ENCODE measurements at regions not wholly inside any gene's neighbourhood (a gene's known extent, or its start where the extent isn't known, plus 50 kb on each side); places are given as distances from the start of the nearest gene placed in this dataset.

DNA sequence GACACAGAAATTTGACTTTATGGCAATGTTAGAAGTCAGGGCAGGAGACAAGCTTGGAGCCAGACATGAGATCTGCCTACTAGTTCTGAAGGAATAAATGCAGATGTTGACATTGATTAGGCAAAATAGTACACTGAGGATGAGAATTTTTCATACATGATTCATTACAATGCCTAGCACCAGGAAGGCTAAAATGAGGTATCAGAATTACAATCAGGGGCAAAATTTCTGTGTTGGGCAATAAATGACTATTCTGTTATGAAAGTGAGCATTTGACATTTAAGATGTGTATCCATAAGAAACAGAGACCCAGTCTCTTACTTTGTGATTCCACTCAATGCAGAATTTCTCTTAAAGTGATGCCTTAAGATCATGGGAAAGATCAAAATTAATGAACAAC lies 92.4 kb upstream of the CDH10 start:
- Histone ChIP-seq H3K27ac (ENCODE audit: low read depth, low read length) (no peak overlapping the region), H3K79me1 (ENCODE audit: low read depth, low read length) (no peaks in the 10 kb centered on the region), H2AK5ac (ENCODE audit: low read depth, low read length) (no peak overlapping the region), H3K14ac (ENCODE audit: insufficient read length) (no peak overlapping the region), H3K4me1 (replicated peaks in 1 of 4; ENCODE audit: control insufficient read depth in 3 of 4, insufficient read depth in 4 of 4, low read length in 3 of 4) (no peaks in the 10 kb centered on the region), H3K23ac (ENCODE audit: insufficient read length) (no peak overlapping the region), H2AFZ (ENCODE audit: low read length) (no peak overlapping the region), H2BK5ac (ENCODE audit: low read depth, low read length) (no peak overlapping the region), H3K36me3 (ENCODE audit: control insufficient read depth in 2 of 4, insufficient read depth in 4 of 4, low read length in 3 of 4) (no peaks in the 10 kb centered on the region), H3K9me3 (ENCODE audit: insufficient read depth in 2 of 2, low read depth in 1 of 2, low read length in 1 of 2) (no peaks in the 10 kb centered on the region), H2BK12ac (ENCODE audit: low read depth, low read length) (no peak overlapping the region), H2BK120ac (replicated peaks; ENCODE audit: low read depth, low read length) (no peak overlapping the region), H3K9ac (replicated peaks in 1 of 4; ENCODE audit: extremely low read depth in 1 of 4, low read depth in 3 of 4, low read length in 3 of 4) (no peak overlapping the region), H4K5ac (ENCODE audit: insufficient read length, low read depth, low read length) (no peak overlapping the region), H3K27me3 (replicated peaks in 1 of 4; ENCODE audit: control insufficient read depth in 3 of 4, extremely low read depth in 1 of 4, insufficient read depth in 3 of 4, low read length in 3 of 4) (no peaks in the 10 kb centered on the region), H2BK20ac (ENCODE audit: low read length) (no peak overlapping the region), H4K91ac (replicated peaks; ENCODE audit: insufficient read length, low read length) (no peak overlapping the region), H4K20me1 (replicated peaks in 1 of 2; ENCODE audit: control insufficient read depth in 1 of 2, insufficient read depth in 2 of 2, low read length in 2 of 2) (no peaks in the 10 kb centered on the region), H3K4ac (replicated peaks; ENCODE audit: insufficient read length, low read depth, low read length) (no peak overlapping the region), H3K79me2 (ENCODE audit: control insufficient read depth in 1 of 2, insufficient read depth in 2 of 2, low read length in 2 of 2) (no peaks in the 10 kb centered on the region), H3K4me2 (ENCODE audit: insufficient read depth in 1 of 2, low read depth in 2 of 2, low read length in 2 of 2) (no peak overlapping the region), H3K18ac (ENCODE audit: extremely low read depth, low read length) (no peak overlapping the region), H3K23me2 (ENCODE audit: low read depth, low read length) (no peaks in the 10 kb centered on the region), H3K56ac (replicated peaks; ENCODE audit: insufficient read length, low read depth, low read length) (no peak overlapping the region), H4K8ac (ENCODE audit: extremely low read depth, insufficient read depth, low read length) (no peak overlapping the region), H3K4me3 (ENCODE audit: extremely low read depth in 1 of 4, insufficient read depth in 2 of 4, low read depth in 3 of 4, low read length in 4 of 4) (no peak overlapping the region), H2BK15ac (ENCODE audit: low read length) (no peak overlapping the region)
- CTCF ChIA-PET (ENCODE audit: partially characterized antibody), result no interaction called here
- FAIRE-seq (no peak), DNase-seq (ENCODE audit: low read depth in 1 of 2, low spot score in 2 of 2) (no peak)
- TF ChIP-seq MAX (IDR thresholded peaks at IDR 0.05), result no peak
- no peak for TF ChIP-seq POU5F1 (IDR thresholded peaks at IDR 0.05; ENCODE audit: low read depth, low read length)
- TF ChIP-seq TBP (IDR thresholded peaks at IDR 0.05; ENCODE audit: low read depth, low read length), result no peak
- TF ChIP-seq CBX8 (IDR thresholded peaks at IDR 0.05; ENCODE audit: borderline replicate concordance, low read depth, low read length), result no peak
- TF ChIP-seq, protein P1, sequence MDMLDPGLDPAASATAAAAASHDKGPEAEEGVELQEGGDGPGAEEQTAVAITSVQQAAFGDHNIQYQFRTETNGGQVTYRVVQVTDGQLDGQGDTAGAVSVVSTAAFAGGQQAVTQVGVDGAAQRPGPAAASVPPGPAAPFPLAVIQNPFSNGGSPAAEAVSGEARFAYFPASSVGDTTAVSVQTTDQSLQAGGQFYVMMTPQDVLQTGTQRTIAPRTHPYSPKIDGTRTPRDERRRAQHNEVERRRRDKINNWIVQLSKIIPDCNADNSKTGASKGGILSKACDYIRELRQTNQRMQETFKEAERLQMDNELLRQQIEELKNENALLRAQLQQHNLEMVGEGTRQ (IDR thresholded peaks at IDR 0.05; ENCODE audit: low read length), result no peak
- TF ChIP-seq NRF1 (IDR thresholded peaks at IDR 0.05; ENCODE audit: low read depth, low read length), result no peak
- TF ChIP-seq SUZ12 (IDR thresholded peaks at IDR 0.05; ENCODE audit: low read length), result no peak
- POLR2A ChIA-PET (ENCODE audit: partially characterized antibody), result no interaction called here

Measured in H1 (cell line).